Gastroesophageal sphincter (tissue), 2 donors: ENCODE measurements at regions not wholly inside any gene's neighbourhood (a gene's known extent, or its start where the extent isn't known, plus 50 kb on each side); places are given as distances from the start of the nearest gene placed in this dataset.

Experiments used
- POLR2A ChIP-seq, 2 donors: fragments of 450-650 bp; IDR thresholded peaks; one replicate each; pipeline ENCODE4 v1.6.1; 2017; ENCODE audit warnings: antibody characterized with exemption in 2 of 2, mild to moderate bottlenecking in 2 of 2, moderate library complexity in 1 of 2
- POLR2AphosphoS5 ChIP-seq: sonication (generic); formaldehyde crosslinking; IDR thresholded peaks from one replicate; pipeline ENCODE4 v1.6.1; 2017; ENCODE audit warnings: antibody characterized with exemption

- TF ChIP-seq POLR2AphosphoS5 (no peak), POLR2A (IDR thresholded peaks at IDR 0.05) (no peak)
Measured at GRCh38 chr4:179624768-179625181, 2182.5 kb upstream of the AGA start.
